Breast epithelium (tissue), 4 donors: ENCODE measurements at regions not wholly inside any gene's neighbourhood (a gene's known extent, or its start where the extent isn't known, plus 50 kb on each side); places are given as distances from the start of the nearest gene placed in this dataset.
"Not testable (repeated sequence)": the region's sequence is repeated elsewhere in the genome, so short reads cannot be mapped to it uniquely, and the experiment has no call there.

Experiments used
- DNase-seq, 2 donors: peaks; one replicate each; pipeline ENCODE4 v3.0.0-alpha.2; 2019; ENCODE audit warnings: low spot score in 2 of 2
- H3K27ac ChIP-seq, 2 donors: fragments of 200-600 bp; sonication (generic) in 1 of 2; one replicate each; pipeline ENCODE4 v1.5.1; 2016 to 2019; ENCODE audit warnings: mild to moderate bottlenecking in 1 of 2
- H3K27me3 ChIP-seq, 2 donors: fragments of 200-600 bp; sonication (generic) in 1 of 2; one replicate each; pipeline versions ENCODE4 v1.5.1 to v1.6.0; 2017 to 2019; ENCODE audit warnings: control low read depth in 1 of 2, mild to moderate bottlenecking in 1 of 2
- H3K36me3 ChIP-seq: fragments of 200-600 bp; one replicate; pipeline ENCODE4 v1.5.1; 2019
- H3K4me1 ChIP-seq, 2 donors: fragments of 200-600 bp; sonication (generic); one replicate each; pipeline ENCODE4 v1.5.1; 2016 to 2019; ENCODE audit warnings: control low read depth in 1 of 2
- H3K4me3 ChIP-seq, 3 donors: fragments of 200-600 bp; sonication (generic); 1 replicate in 2 of 3; 2 replicates in 1 of 3; pipeline ENCODE4 v1.5.1; 2016 to 2019; ENCODE audit warnings: mild to moderate bottlenecking in 3 of 3, moderate library complexity in 2 of 3
- H3K9me3 ChIP-seq, 2 donors: fragments of 200-600 bp; sonication (generic) in 1 of 2; one replicate each; pipeline ENCODE4 v1.5.1; 2016 to 2019; ENCODE audit warnings: control low read depth in 1 of 2
- POLR2A ChIP-seq: fragments of 450-650 bp; IDR thresholded peaks from one replicate; pipeline ENCODE4 v1.6.1; 2016; ENCODE audit warnings: antibody characterized with exemption, mild to moderate bottlenecking, moderate library complexity
- POLR2AphosphoS5 ChIP-seq, 3 donors: sonication (generic); formaldehyde crosslinking; IDR thresholded peaks; one replicate each; pipeline ENCODE4 v1.6.1; 2017; ENCODE audit warnings: antibody characterized with exemption in 3 of 3
- intact Hi-C: fragments of 100-400 bp; cut with DNase I; formaldehyde crosslinking; loops from one replicate; pipeline ENCODE4 v1.15.1; 2023; ENCODE audit warnings: low total_unique reads
- TF ChIP-seq, protein P1 (sequence below), 3 donors: fragments of 450-650 bp; IDR thresholded peaks; one replicate each; pipeline ENCODE4 v1.5.1; 2016 to 2017; ENCODE audit warnings: antibody characterized with exemption in 3 of 3, mild to moderate bottlenecking in 3 of 3, moderate library complexity in 3 of 3

DNA sequence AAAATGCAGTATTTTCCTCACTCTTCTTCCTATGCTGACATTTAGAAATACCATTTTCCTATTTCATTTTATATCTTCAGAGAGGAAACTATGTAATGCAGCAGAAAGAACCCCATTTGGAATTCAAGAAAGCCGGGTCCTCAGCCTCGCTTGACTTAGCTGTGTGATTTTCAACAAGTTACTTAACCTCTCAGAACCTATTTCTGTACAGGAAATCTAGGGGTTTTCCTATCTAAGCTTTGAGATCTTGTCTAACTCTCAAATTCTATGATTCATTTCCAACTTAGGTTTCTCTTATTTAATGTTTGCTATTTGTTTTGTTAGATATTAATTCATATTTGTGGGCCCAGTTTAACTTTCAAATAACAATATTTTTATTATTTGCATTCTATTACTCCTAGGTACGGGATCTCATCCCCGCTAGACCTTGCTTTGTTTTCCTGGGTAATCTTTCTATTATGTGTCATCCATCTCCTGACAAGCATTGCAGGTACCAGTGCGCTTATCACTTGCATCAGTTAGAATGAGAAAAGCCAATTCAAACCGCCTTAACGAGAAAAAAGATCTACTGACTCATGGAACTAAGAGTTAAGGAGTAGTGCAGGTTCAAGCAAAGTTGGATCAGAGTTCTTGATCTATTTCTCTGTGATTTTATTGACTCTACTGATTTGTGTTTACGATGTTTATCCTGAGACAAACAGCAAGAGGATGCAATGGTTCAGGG, 70.6 kb upstream of the BHLHE40 start:
- Histone ChIP-seq H3K36me3 (no peaks in the 10 kb centered on the region), H3K4me1 (no peaks in the 10 kb centered on the region), H3K27ac (no peak overlapping the region), H3K27me3 (no peaks in the 10 kb centered on the region), H3K4me3 (no peak overlapping the region), H3K9me3 (no peaks in the 10 kb centered on the region)
- TF ChIP-seq POLR2A, result no peak
- no peak for TF ChIP-seq POLR2AphosphoS5 (IDR thresholded peaks at IDR 0.05)
- TF ChIP-seq, protein P1, sequence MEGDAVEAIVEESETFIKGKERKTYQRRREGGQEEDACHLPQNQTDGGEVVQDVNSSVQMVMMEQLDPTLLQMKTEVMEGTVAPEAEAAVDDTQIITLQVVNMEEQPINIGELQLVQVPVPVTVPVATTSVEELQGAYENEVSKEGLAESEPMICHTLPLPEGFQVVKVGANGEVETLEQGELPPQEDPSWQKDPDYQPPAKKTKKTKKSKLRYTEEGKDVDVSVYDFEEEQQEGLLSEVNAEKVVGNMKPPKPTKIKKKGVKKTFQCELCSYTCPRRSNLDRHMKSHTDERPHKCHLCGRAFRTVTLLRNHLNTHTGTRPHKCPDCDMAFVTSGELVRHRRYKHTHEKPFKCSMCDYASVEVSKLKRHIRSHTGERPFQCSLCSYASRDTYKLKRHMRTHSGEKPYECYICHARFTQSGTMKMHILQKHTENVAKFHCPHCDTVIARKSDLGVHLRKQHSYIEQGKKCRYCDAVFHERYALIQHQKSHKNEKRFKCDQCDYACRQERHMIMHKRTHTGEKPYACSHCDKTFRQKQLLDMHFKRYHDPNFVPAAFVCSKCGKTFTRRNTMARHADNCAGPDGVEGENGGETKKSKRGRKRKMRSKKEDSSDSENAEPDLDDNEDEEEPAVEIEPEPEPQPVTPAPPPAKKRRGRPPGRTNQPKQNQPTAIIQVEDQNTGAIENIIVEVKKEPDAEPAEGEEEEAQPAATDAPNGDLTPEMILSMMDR (IDR thresholded peaks at IDR 0.05), result no peak
- no peak for DNase-seq
- intact Hi-C loops, result no loop called here

DNA sequence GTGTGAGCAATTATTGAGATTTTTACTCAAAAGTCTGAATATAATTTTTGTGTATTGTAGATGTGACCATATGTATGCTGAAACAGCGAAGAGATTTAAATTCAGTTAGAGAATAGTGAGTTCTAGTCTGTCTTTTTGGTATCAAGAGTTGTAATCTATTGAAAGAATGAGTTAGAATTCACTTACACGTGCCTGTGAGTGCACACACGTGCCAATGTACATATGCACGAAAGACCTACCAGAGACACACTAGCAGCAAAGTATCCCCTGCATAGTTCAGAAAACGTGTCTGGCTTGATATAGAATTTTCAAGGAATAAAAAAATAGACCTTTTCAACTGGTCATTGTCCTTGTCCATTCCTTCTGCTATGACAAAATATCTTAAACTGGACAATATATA, 64.8 kb upstream of the BHLHE40 start:
- Histone ChIP-seq H3K4me3 (no peak overlapping the region), H3K36me3 (no peaks in the 10 kb centered on the region), H3K9me3 (no peaks in the 10 kb centered on the region), H3K4me1 (no peaks in the 10 kb centered on the region), H3K27ac (no peak overlapping the region), H3K27me3 (no peaks in the 10 kb centered on the region)
- intact Hi-C loops, result no loop called here
- no peak for TF ChIP-seq POLR2AphosphoS5 (IDR thresholded peaks at IDR 0.05)
- TF ChIP-seq, protein P1 (IDR thresholded peaks at IDR 0.05), result no peak
- no peak for TF ChIP-seq POLR2A
- no peak for DNase-seq

DNA sequence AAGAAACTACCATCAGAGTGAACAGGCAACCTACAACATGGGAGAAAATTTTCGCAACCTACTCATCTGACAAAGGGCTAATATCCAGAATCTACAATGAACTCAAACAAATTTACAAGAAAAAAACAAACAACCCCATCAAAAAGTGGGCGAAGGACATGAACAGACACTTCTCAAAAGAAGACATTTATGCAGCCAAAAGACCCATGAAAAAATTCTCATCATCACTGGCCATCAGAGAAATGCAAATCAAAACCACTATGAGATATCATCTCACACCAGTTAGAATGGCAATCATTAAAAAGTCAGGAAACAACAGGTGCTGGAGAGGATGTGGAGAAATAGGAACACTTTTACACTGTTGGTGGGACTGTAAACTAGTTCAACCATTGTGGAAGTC, 57.6 kb upstream of the BHLHE40 start:
- H3K4me1 ChIP-seq, H3K36me3 ChIP-seq, H3K4me3 ChIP-seq, H3K27ac ChIP-seq, H3K27me3 ChIP-seq, DNase-seq, H3K9me3 ChIP-seq, intact Hi-C loops: not testable (repeated sequence)

DNA sequence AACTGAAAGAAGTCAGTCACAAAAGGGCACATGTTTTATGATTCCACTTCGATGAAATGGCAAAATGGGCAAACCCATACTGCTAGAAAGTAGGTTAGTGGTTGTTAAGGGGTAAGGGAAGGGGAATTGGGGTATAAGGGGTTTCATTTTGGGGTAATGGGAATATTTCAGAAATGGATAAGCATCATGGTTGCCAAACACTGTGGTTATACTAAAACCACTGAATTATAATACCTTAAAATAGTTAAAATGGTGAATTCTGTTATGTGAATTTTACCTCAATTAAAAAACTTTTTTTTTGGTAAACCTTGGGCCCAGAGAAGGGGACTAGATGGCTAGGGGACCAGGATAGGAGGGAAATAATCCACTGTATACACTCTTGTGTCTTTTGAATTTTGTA, 52.3 kb upstream of the BHLHE40 start:
- Histone ChIP-seq H3K27ac (no peak overlapping the region), H3K27me3 (no peaks in the 10 kb centered on the region), H3K4me3 (no peak overlapping the region), H3K36me3 (no peaks in the 10 kb centered on the region), H3K4me1 (no peaks in the 10 kb centered on the region), H3K9me3 (no peaks in the 10 kb centered on the region)
- intact Hi-C loops, result no loop called here
- no peak for DNase-seq
- no peak for TF ChIP-seq POLR2A
- TF ChIP-seq, protein P1 (IDR thresholded peaks at IDR 0.05), result no peak
- TF ChIP-seq POLR2AphosphoS5 (IDR thresholded peaks at IDR 0.05), result no peak

DNA sequence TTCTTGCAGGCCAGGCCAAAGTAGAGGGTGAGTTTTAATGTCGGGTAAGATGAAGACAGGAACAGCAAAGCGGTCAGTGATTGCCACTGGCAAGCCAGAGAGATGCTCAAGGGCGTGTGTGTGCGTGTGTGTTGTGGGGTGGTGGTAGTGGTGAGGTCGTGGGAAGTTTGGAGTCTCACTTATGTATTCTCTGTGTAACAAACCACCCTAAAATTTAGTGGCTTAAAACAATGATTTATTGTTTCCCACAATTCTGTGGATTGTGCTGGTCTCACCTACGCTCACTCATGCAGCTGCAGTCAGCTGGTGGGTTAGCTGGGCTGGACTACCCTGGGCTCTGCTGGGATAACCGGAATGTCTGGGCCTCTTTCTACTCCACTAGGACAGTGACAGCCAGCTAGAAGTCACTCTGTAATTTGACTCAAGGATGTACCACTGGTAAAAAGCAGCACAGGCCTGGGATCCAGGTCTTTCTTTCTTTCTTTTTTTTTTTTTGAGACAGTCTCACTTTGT, 50.9 kb upstream of the BHLHE40 start:
- H3K4me1 ChIP-seq, result no peaks in the 10 kb centered on the region
- intact Hi-C loops, result no loop called here
- no peak for TF ChIP-seq POLR2A
- TF ChIP-seq POLR2AphosphoS5 (IDR thresholded peaks at IDR 0.05), result no peak
- TF ChIP-seq, protein P1 (IDR thresholded peaks at IDR 0.05), result no peak
- H3K9me3 ChIP-seq, result no peaks in the 10 kb centered on the region
- H3K4me3 ChIP-seq, result no peak overlapping the region
- H3K36me3 ChIP-seq, result no peaks in the 10 kb centered on the region
- H3K27me3 ChIP-seq, result no peaks in the 10 kb centered on the region
- DNase-seq, result no peak
- H3K27ac ChIP-seq, result no peak overlapping the region
